IMR-90 (cell line): ENCODE measurements at regions not wholly inside any gene's neighbourhood (a gene's known extent, or its start where the extent isn't known, plus 50 kb on each side); places are given as distances from the start of the nearest gene placed in this dataset.

ENCODE experiments used
- ATAC-seq: fragments of 200-7000 bp; cut with Tn5 transposase; 2 replicates; pipeline ENCODE4 v1.9.1; 2020; ENCODE audit warnings: low read depth, mild to moderate bottlenecking, moderate library complexity
- BruUV-seq: library from RNA; stranded (reverse); fragments of 400-500 nt; replicated peaks from 2 replicates; lab custom pipeline; 2021; lab: Mats Ljungman, UMichigan
- CTCF ChIA-PET: fragments of 300-600 bp; formaldehyde crosslinking; extraction: SDS; loops from one replicate; lab custom pipeline; 2021; ENCODE audit warnings: antibody characterized with exemption; lab: Yijun Ruan, JAX
- POLR2A ChIA-PET: fragments of 300-600 bp; sonication (Branson Sonifier 250); formaldehyde crosslinking; loops from one replicate; lab custom pipeline; 2022; ENCODE audit warnings: antibody characterized with exemption; ENCODE audit not compliant: unreplicated experiment; lab: Charles Lee
- DNase-seq: peaks from one replicate; pipeline ENCODE4 v3.0.0; 2013
- H2AFZ ChIP-seq: replicated peaks from 2 replicates; pipeline ENCODE3; 2013; ENCODE audit warnings: low read length, mild to moderate bottlenecking; ENCODE audit not compliant: poor library complexity
- H2AK5ac ChIP-seq: 2 replicates; pipeline ENCODE4 v1.6.1; 2013; ENCODE audit warnings: low read depth, low read length, inconsistent platforms
- H2AK9ac ChIP-seq: replicated peaks from 2 replicates; pipeline ENCODE3; 2013; ENCODE audit warnings: mild to moderate bottlenecking, low read depth, low read length, moderate library complexity; ENCODE audit not compliant: poor library complexity
- H2BK120ac ChIP-seq: 2 replicates; pipeline ENCODE4 v1.6.1; 2013; ENCODE audit warnings: low read depth, low read length, inconsistent platforms
- H2BK15ac ChIP-seq: 3 replicates; pipeline ENCODE4 v1.6.1; 2013; ENCODE audit warnings: low read depth, low read length, inconsistent platforms
- H2BK20ac ChIP-seq: 2 replicates; pipeline ENCODE4 v1.6.1; 2013; ENCODE audit warnings: low read depth, mild to moderate bottlenecking, inconsistent platforms, low read length, moderate library complexity
- H2BK5ac ChIP-seq: 2 replicates; pipeline ENCODE4 v1.6.1; 2013; ENCODE audit warnings: mild to moderate bottlenecking, low read depth, low read length, inconsistent platforms; ENCODE audit not compliant: poor library complexity, severe bottlenecking
- H3K14ac ChIP-seq: replicated peaks from 2 replicates; pipeline ENCODE4 v1.6.1; 2013; ENCODE audit warnings: low read depth, low read length, inconsistent platforms
- H3K18ac ChIP-seq: 2 replicates; pipeline ENCODE4 v1.6.1; 2013; ENCODE audit warnings: low read depth, low read length, control low read depth
- H3K23ac ChIP-seq: 2 replicates; pipeline ENCODE4 v1.6.1; 2013; ENCODE audit warnings: low read depth, low read length, inconsistent platforms
- H3K27ac ChIP-seq: 2 replicates; pipeline ENCODE4 v1.5.1; 2013; ENCODE audit warnings: mild to moderate bottlenecking, control low read depth, low read length; ENCODE audit not compliant: insufficient read depth
- H3K27me3 ChIP-seq: 2 replicates; pipeline ENCODE4 v1.6.1; 2013; ENCODE audit warnings: low read length; ENCODE audit not compliant: control insufficient read depth, insufficient read depth
- H3K36me3 ChIP-seq: 2 replicates; pipeline ENCODE4 v1.6.1; 2013; ENCODE audit warnings: low read length, mixed read lengths; ENCODE audit not compliant: control insufficient read depth, insufficient read depth
- H3K4ac ChIP-seq: 2 replicates; pipeline ENCODE4 v1.6.1; 2013; ENCODE audit warnings: low read depth, low read length, inconsistent platforms
- H3K4me1 ChIP-seq: 2 replicates; pipeline ENCODE4 v1.6.1; 2013; ENCODE audit warnings: low read length, mixed read lengths; ENCODE audit not compliant: control insufficient read depth, insufficient read depth
- H3K4me2 ChIP-seq: 2 replicates; pipeline ENCODE4 v1.6.1; 2013; ENCODE audit warnings: low read depth, mild to moderate bottlenecking, control low read depth, low read length, moderate library complexity
- H3K4me3 ChIP-seq: 2 replicates; pipeline ENCODE4 v1.5.1; 2013; ENCODE audit warnings: low read depth, mild to moderate bottlenecking, control low read depth, low read length, moderate library complexity; ENCODE audit not compliant: insufficient read depth
- H3K56ac ChIP-seq: 2 replicates; pipeline ENCODE4 v1.6.1; 2013; ENCODE audit warnings: low read length, inconsistent platforms; ENCODE audit not compliant: insufficient read depth; ENCODE audit errors: extremely low read depth
- H3K79me1 ChIP-seq, 2 experiments: 2 replicates each; pipeline ENCODE4 v1.6.1; 2013; ENCODE audit warnings: low read length in 2 of 2, inconsistent platforms in 1 of 2, low read depth in 1 of 2
- H3K9ac ChIP-seq: 2 replicates; pipeline ENCODE4 v1.6.1; 2013; ENCODE audit warnings: low read depth, low read length, control low read depth
- H3K9me1 ChIP-seq: 2 replicates; pipeline ENCODE4 v1.6.1; 2013; ENCODE audit warnings: low read length, inconsistent platforms; ENCODE audit not compliant: insufficient read depth
- H3K9me3 ChIP-seq: 2 replicates; pipeline ENCODE4 v1.6.1; 2013; ENCODE audit warnings: low read length; ENCODE audit not compliant: control insufficient read depth, insufficient read depth
- H4K20me1 ChIP-seq: 2 replicates; pipeline ENCODE4 v1.6.1; 2013; ENCODE audit warnings: low read length, inconsistent platforms; ENCODE audit not compliant: insufficient read depth
- H4K5ac ChIP-seq: 2 replicates; pipeline ENCODE4 v1.6.1; 2013; ENCODE audit warnings: mild to moderate bottlenecking, low read depth, low read length, control low read depth
- H4K8ac ChIP-seq, 2 experiments: 2 replicates each; pipeline ENCODE4 v1.6.1; 2013; ENCODE audit warnings: low read depth in 2 of 2, low read length in 2 of 2, control low read depth in 1 of 2, inconsistent platforms in 1 of 2
- H4K91ac ChIP-seq: 2 replicates; pipeline ENCODE4 v1.6.1; 2013; ENCODE audit warnings: low read depth, low read length, inconsistent platforms; ENCODE audit not compliant: insufficient read depth
- BHLHE40 ChIP-seq: fragments of 150-350 bp; IDR thresholded peaks from 2 replicates; pipeline ENCODE4 v1.6.1; 2016; ENCODE audit warnings: mild to moderate bottlenecking, low read depth, low read length
- CEBPB ChIP-seq: IDR thresholded peaks from 2 replicates; pipeline ENCODE4 v1.6.1; 2012; ENCODE audit warnings: low read depth, low read length, improper control_type of control experiment
- CTCF ChIP-seq: conservative IDR thresholded peaks from 2 replicates; pipeline ENCODE4 v1.5.1; 2012; ENCODE audit warnings: mild to moderate bottlenecking, low read depth, low read length, improper control_type of control experiment
- FOS ChIP-seq: fragments of 150-350 bp; IDR thresholded peaks from 2 replicates; pipeline ENCODE4 v1.6.1; 2016; ENCODE audit warnings: low read depth, low read length
- MAFK ChIP-seq: IDR thresholded peaks from 2 replicates; pipeline ENCODE4 v1.6.1; 2012; ENCODE audit warnings: low read depth, low read length, improper control_type of control experiment
- MAZ ChIP-seq: IDR thresholded peaks from 2 replicates; pipeline ENCODE4 v1.6.1; 2012; ENCODE audit warnings: low read depth, mild to moderate bottlenecking, low read length, improper control_type of control experiment, moderate library complexity, borderline replicate concordance
- MXI1 ChIP-seq: IDR thresholded peaks from 2 replicates; pipeline ENCODE4 v1.6.1; 2012; ENCODE audit warnings: low read depth, mild to moderate bottlenecking, low read length, moderate library complexity, borderline replicate concordance
- POLR2A ChIP-seq: IDR thresholded peaks from 2 replicates; pipeline ENCODE4 v1.6.1; 2012; ENCODE audit warnings: mild to moderate bottlenecking, low read depth, low read length
- RAD21 ChIP-seq: IDR thresholded peaks from 2 replicates; pipeline ENCODE4 v1.6.1; 2012; ENCODE audit warnings: low read length, improper control_type of control experiment
- RCOR1 ChIP-seq: IDR thresholded peaks from 2 replicates; pipeline ENCODE4 v1.6.1; 2012; ENCODE audit warnings: mild to moderate bottlenecking, low read length, improper control_type of control experiment; ENCODE audit not compliant: insufficient replicate concordance
- RFX5 ChIP-seq: IDR thresholded peaks from 2 replicates; pipeline ENCODE4 v1.8.0; 2012; ENCODE audit warnings: low read depth, mild to moderate bottlenecking, low read length, moderate library complexity
- SMC3 ChIP-seq: fragments of 150-350 bp; IDR thresholded peaks from 2 replicates; pipeline ENCODE4 v1.6.1; 2016; ENCODE audit warnings: low read depth, mild to moderate bottlenecking, antibody characterized with exemption, low read length, moderate library complexity
- WGBS, 2 experiments: methylation state at CpG; one replicate each; pipeline versions ENCODE4 v1.1.5 to v1.1.7; 2013; ENCODE audit warnings: missing lambda C conversion rate in 2 of 2; ENCODE audit not compliant: insufficient read length in 1 of 2; ENCODE audit errors: extremely low coverage in 2 of 2; 5-methylcytosine and 5-hydroxymethylcytosine counted together
- dilution Hi-C: fragments of 300-500 bp; cut with HindIII; formaldehyde crosslinking; loops from one replicate; pipeline ENCODE4 v1.14.3; 2018; ENCODE audit warnings: low sequenced_read_pairs; ENCODE audit not compliant: unreplicated experiment
- in situ Hi-C: fragments of 300-500 bp; cut with MboI; formaldehyde crosslinking; loops from 3 replicates; pipeline ENCODE4 v1.14.3; 2019; ENCODE audit warnings: low sequenced_read_pairs, inconsistent platforms, mixed read lengths
- intact Hi-C: fragments of 100-400 bp; cut with micrococcal nuclease; formaldehyde crosslinking; loops from 2 replicates; pipeline ENCODE4 v1.10.0; 2022
- TF ChIP-seq, protein P1 (sequence below): fragments of 150-350 bp; IDR thresholded peaks from 2 replicates; pipeline ENCODE4 v1.6.1; 2016; ENCODE audit warnings: low read depth, mild to moderate bottlenecking, low read length, moderate library complexity, borderline replicate concordance

DNA sequence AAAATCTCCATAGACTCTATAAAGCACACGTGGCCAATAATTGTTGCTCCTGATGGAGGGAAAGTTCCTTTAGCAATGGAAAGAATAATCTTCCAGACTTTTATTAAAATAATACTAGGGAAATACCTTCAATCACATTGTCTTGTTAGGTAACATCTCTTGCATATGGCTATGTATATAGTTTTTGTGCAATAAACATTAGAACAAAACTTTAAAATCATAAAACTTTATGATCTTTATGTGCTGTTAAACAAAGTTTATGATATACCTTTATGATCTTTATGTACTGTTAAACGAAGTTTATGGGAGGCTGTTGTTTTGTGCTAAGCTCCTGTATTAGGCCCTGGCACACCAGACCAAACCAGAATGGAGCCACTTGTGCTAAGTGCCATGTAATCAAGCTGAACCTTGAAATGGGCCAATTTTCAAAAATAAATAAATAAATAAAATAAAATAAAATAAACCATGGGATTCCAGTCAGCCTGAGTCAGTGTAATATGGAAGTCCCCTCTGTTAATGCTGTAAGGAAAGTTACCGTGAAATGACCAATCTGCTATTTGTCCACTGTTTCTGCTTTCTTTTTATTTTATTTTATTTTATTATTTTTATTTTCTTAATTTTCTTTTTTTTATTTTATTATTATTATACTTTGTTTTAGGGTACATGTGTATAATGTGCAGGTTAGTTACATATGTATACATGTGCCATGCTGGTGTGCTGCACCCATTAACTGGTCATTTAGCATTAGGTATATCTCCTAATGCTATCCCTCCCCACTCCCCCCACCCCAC, 431.3 kb downstream of the SPATA31D1 start:
- H4K8ac ChIP-seq, result no peak overlapping the region
- H3K56ac ChIP-seq, result no peak overlapping the region
- H2BK15ac ChIP-seq, result no peak overlapping the region
- H4K20me1 ChIP-seq, result no peaks in the 10 kb centered on the region
- no peak overlapping the region for H3K4me3 ChIP-seq
- H3K27me3 ChIP-seq, result no peaks in the 10 kb centered on the region
- POLR2A ChIA-PET, result no interaction called here
- no peak overlapping the region for H4K5ac ChIP-seq
- no peak overlapping the region for H2BK20ac ChIP-seq
- H4K91ac ChIP-seq, result no peak overlapping the region
- dilution Hi-C loops, result no loop called here
- no peak overlapping the region for H2AK5ac ChIP-seq
- CTCF ChIA-PET, result interaction anchor here (0.6 kb wide), 1 partner anchor 14 kb away, joined by 3 read pairs; no protein-coding TSS in a partner anchor
- H3K23ac ChIP-seq, result no peak overlapping the region
- H2BK120ac ChIP-seq, result no peak overlapping the region
- 80% methylated on average over 1 of the region's 3 CpGs; no CpG with 5 or more reads in 1 of the 2 experiments for WGBS, 2 experiments
- H3K36me3 ChIP-seq, result no peaks in the 10 kb centered on the region
- H3K9ac ChIP-seq, result no peak overlapping the region
- no TSS peak for BruUV-seq
- H2AK9ac ChIP-seq, result no peak overlapping the region
- in situ Hi-C loops, result no loop called here
- H3K4me2 ChIP-seq, result no peak overlapping the region
- no peak overlapping the region for H2BK5ac ChIP-seq
- no peak overlapping the region for H3K18ac ChIP-seq
- no peaks in the 10 kb centered on the region for H3K9me3 ChIP-seq
- DNase-seq (no peak), ATAC-seq (no peak)
- no peak overlapping the region for H3K4ac ChIP-seq
- no peak overlapping the region for H3K14ac ChIP-seq
- H3K79me1 ChIP-seq, result no peaks in the 10 kb centered on the region
- no peak overlapping the region for H3K27ac ChIP-seq
- intact Hi-C loops, result no loop called here
- no peaks in the 10 kb centered on the region for H3K9me1 ChIP-seq
- no peaks in the 10 kb centered on the region for H3K4me1 ChIP-seq
- no peak overlapping the region for H2AFZ ChIP-seq
- TF ChIP-seq POLR2A, result no peak
- no peak for TF ChIP-seq RAD21
- TF ChIP-seq, protein P1, sequence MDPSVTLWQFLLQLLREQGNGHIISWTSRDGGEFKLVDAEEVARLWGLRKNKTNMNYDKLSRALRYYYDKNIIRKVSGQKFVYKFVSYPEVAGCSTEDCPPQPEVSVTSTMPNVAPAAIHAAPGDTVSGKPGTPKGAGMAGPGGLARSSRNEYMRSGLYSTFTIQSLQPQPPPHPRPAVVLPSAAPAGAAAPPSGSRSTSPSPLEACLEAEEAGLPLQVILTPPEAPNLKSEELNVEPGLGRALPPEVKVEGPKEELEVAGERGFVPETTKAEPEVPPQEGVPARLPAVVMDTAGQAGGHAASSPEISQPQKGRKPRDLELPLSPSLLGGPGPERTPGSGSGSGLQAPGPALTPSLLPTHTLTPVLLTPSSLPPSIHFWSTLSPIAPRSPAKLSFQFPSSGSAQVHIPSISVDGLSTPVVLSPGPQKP, result no peak
- no peak for TF ChIP-seq RCOR1
- no peak for TF ChIP-seq FOS
- no peak for TF ChIP-seq BHLHE40
- no peak for TF ChIP-seq MAFK
- no peak for TF ChIP-seq CEBPB
- no peak for TF ChIP-seq SMC3
- no peak for TF ChIP-seq MXI1
- TF ChIP-seq MAZ, result no peak
- no peak for TF ChIP-seq CTCF
- TF ChIP-seq RFX5, result no peak
